ENCODE measurements at regions not wholly inside any gene's neighbourhood (a gene's known extent, or its start where the extent isn't known, plus 50 kb on each side); places are given as distances from the start of the nearest gene placed in this dataset.
"Not testable (repeated sequence)": the region's sequence is repeated elsewhere in the genome, so short reads cannot be mapped to it uniquely, and the experiment has no call there.

- Histone ChIP-seq H3K27ac (no peak overlapping the region), H3K9me3 (peaks cover 0 to 6% of the 10 kb centered on the region in 2 donors), H3K4me1 (peaks cover 0 to 6% of the 10 kb centered on the region in 2 donors), H3K4me3 (no peak overlapping the region), H3K36me3 (peaks cover 35% of the 10 kb centered on the region), H3K27me3 (no peaks in the 10 kb centered on the region)
- no peak for TF ChIP-seq CTCF (IDR thresholded peaks at IDR 0.05)
- DNase-seq (ENCODE audit: low spot score) = no peak
Measured at GRCh38 chr7:67343572-67343971, 346.9 kb downstream of the TYW1 start.

DNA sequence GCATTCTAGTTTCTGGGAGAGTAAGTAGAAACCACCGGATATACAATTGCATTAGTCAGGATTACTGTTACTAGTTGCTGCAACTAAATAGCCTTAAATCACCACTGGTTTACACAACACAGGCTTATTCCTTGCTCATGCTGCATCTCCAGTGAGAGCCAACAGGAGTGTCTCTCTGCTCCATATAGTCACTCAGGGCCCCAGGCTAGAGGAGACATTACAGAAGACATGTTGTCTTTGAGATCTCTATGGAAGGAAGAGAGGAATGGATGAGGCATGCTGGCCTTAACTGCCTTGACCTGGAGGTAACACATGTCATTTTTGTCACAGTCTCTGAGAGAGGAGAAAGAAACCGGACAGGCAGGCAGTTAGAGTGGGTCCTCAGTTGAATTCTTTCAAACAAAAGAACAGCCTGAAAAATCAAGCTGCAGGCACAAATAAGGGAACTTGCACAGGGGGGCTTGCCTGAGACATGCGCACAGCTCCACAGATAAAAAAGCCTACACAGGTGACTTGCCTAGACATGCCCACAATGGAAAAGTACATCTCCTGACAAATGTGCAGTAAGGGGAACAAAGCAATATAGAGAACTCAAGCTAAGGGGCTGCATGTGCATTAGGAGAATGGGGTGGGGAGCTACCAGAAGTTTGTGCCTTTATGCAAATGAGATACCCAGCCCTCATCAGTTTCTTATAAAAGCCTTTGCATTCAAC, 348.0 kb downstream of the TYW1 start:
- Histone ChIP-seq H3K36me3 (peaks cover 31% of the 10 kb centered on the region), H3K9me3 (peaks cover 0 to 6% of the 10 kb centered on the region in 2 donors), H3K4me1 (peaks cover 0 to 6% of the 10 kb centered on the region in 2 donors), H3K27ac (no peak overlapping the region), H3K27me3 (no peaks in the 10 kb centered on the region), H3K4me3 (no peak overlapping the region)
- TF ChIP-seq CTCF (IDR thresholded peaks at IDR 0.05) = no peak
- DNase-seq (ENCODE audit: low spot score) = no peak

DNA sequence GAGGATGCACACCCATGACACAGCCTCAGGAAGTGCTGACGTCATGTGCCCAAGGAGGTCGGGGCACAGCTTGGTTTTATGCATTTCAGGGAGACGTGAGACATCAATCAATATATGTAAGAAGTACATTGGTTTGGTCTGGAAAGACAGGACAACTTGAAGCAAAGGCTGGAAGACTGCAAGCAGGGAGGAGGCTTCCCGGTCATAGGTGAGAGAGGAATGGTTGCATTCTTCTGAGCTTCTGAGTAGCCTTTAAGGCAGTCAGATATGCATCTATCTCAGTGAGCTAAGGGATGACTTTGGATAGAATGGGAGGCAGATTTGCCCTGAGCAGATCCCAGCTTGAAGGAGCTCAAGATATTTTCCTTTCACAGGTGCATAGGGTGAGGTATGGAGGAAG, 349.5 kb downstream of the TYW1 start:
- no peak overlapping the region for H3K27ac ChIP-seq
- peaks cover 19% of the 10 kb centered on the region for H3K36me3 ChIP-seq
- H3K4me3 ChIP-seq = no peak overlapping the region
- DNase-seq (ENCODE audit: low spot score) = no peak
- peaks cover 0 to 6% of the 10 kb centered on the region in 2 donors for H3K9me3 ChIP-seq
- no peaks in the 10 kb centered on the region for H3K27me3 ChIP-seq
- peaks cover 0 to 6% of the 10 kb centered on the region in 2 donors for H3K4me1 ChIP-seq
- no peak for TF ChIP-seq CTCF (IDR thresholded peaks at IDR 0.05)

DNA sequence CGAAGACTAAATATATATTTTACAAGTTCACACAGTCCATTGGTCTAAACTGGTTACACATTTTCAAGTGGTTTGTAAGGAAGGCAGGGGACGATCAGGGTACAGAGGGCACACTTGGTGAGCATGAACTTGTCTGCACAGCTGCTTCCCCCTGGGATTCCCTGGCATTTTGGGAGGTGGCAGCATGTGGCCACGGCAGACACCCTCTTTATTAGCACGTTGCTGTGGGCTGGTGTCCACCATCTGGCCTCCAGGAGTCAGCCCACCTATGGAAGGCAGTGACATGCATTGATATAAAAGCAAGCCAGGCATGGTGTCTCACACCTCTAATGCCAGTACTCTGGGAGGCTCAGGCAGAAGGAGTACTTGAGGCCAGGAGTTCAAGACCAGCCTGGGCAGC, 350.2 kb downstream of the TYW1 start:
- no peak for DNase-seq (ENCODE audit: low spot score)
- H3K36me3 ChIP-seq = peaks cover 14% of the 10 kb centered on the region

GRCh38 chr7:67348171-67348570, 351.5 kb downstream of the TYW1 start:
- no peak for DNase-seq (ENCODE audit: low spot score)
- Histone ChIP-seq H3K27ac (no peak overlapping the region), H3K36me3 (peaks cover 10% of the 10 kb centered on the region), H3K9me3 (peaks cover 0 to 6% of the 10 kb centered on the region in 2 donors), H3K4me1 (peaks cover 0 to 6% of the 10 kb centered on the region in 2 donors), H3K27me3 (no peaks in the 10 kb centered on the region), H3K4me3 (no peak overlapping the region)
- TF ChIP-seq CTCF (IDR thresholded peaks at IDR 0.05) = no peak

More for the DNA sequence above, 350.2 kb downstream of the TYW1 start:
- Histone ChIP-seq H3K4me3 (no peak overlapping the region), H3K27ac (no peak overlapping the region), H3K27me3 (no peaks in the 10 kb centered on the region), H3K4me1 (peaks cover 0 to 6% of the 10 kb centered on the region in 2 donors), H3K9me3 (peaks cover 0 to 6% of the 10 kb centered on the region in 2 donors)
- no peak for TF ChIP-seq CTCF (IDR thresholded peaks at IDR 0.05)

GRCh38 chr7:67357653-67358052, 361.0 kb downstream of the TYW1 start:
- not testable (repeated sequence) for H3K4me1 ChIP-seq; H3K4me3 ChIP-seq; DNase-seq (ENCODE audit: low spot score); H3K27ac ChIP-seq; H3K36me3 ChIP-seq; H3K27me3 ChIP-seq
- H3K9me3 ChIP-seq = peaks cover 0 to 19% of the 10 kb centered on the region in 2 donors

DNA sequence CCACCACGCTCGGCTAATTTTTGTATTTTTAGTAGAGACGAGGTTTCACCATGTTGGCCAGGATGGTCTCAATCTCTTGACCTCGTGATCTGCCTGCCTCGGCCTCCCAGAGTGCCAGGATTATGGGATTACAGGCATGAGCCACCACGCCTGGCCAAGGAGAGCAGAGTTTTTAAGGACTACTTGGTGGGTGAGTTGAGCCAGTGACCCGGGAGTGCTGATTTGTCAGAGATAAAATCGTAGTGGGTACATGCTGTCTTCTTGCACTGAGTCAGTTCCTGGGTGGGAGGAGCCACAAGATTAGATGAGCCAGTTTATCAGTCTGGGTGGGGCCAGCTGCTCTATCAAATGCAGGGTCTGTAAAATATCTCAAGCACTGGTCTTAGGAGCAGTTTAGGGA, 361.7 kb downstream of the TYW1 start:
- not testable (repeated sequence) for H3K4me1 ChIP-seq; H3K27me3 ChIP-seq; H3K4me3 ChIP-seq; H3K27ac ChIP-seq; DNase-seq (ENCODE audit: low spot score); H3K36me3 ChIP-seq
- peaks cover 0 to 19% of the 10 kb centered on the region in 2 donors for H3K9me3 ChIP-seq

GRCh38 chr7:67358738-67359137, 362.1 kb downstream of the TYW1 start:
- not testable (repeated sequence) for H3K27me3 ChIP-seq; H3K4me1 ChIP-seq; H3K4me3 ChIP-seq; H3K27ac ChIP-seq; DNase-seq (ENCODE audit: low spot score); H3K36me3 ChIP-seq
- H3K9me3 ChIP-seq = peaks cover 0 to 19% of the 10 kb centered on the region in 2 donors
